Mesothelial cell of epicardium (in vitro differentiated cells): ENCODE measurements at regions not wholly inside any gene's neighbourhood (a gene's known extent, or its start where the extent isn't known, plus 50 kb on each side); places are given as distances from the start of the nearest gene placed in this dataset.

ENCODE experiments used
- DNase-seq, 2 experiments: peaks; one replicate each; pipeline ENCODE4 v3.0.0; 2021; ENCODE audit warnings: low spot score in 2 of 2; ENCODE audit not compliant: unreplicated experiment in 2 of 2
- H3K27ac Mint-ChIP-seq: 2 replicates; pipeline ENCODE4 v1.8.0; 2021; ENCODE audit warnings: mixed read lengths
- H3K27me3 Mint-ChIP-seq: 2 replicates; pipeline ENCODE4 v1.8.0; 2021; ENCODE audit warnings: low read depth, mixed read lengths
- H3K36me3 Mint-ChIP-seq: 2 replicates; pipeline ENCODE4 v1.8.0; 2021; ENCODE audit warnings: mixed read lengths
- H3K4me1 Mint-ChIP-seq: 2 replicates; pipeline ENCODE4 v1.8.0; 2021; ENCODE audit warnings: mixed read lengths
- H3K4me3 Mint-ChIP-seq: 2 replicates; pipeline ENCODE4 v1.8.0; 2021; ENCODE audit warnings: mild to moderate bottlenecking, moderate library complexity, mixed read lengths
- H3K9me3 Mint-ChIP-seq: 2 replicates; pipeline ENCODE4 v1.8.0; 2021; ENCODE audit warnings: mixed read lengths
- CTCF ChIP-seq: fragments of 200-600 bp; sonication (generic); IDR thresholded peaks from one replicate; pipeline ENCODE4 v1.5.0; 2021; ENCODE audit warnings: antibody characterized with exemption; ENCODE audit not compliant: unreplicated experiment

DNA sequence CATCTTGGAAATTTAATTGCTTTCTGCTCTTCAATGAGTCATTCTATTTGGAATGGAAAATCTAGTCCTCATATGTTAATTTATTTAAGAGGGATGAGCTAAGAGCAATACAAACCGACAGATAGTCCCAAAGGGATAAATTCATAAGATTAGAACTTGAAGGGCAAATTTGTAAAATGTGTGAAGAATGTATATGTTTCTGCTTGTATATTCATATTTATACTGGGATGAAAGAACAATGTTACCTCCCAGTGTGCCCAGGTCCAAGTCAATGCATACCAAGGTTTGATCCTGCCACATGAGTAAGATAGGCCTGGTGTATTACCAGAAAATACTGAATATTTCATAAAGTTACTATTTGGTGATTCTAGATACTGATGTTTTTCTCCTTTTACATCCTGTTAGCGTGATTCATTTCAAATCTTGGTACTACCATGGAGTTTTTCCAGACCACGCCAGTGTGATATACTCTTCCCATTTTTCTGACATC lies 255.6 kb upstream of the SEMA6D start:
- Mint-ChIP-seq H3K27ac (no peak overlapping the region), H3K36me3 (peaks cover 3% of the 10 kb centered on the region), H3K4me1 (peaks cover 16% of the 10 kb centered on the region), H3K4me3 (no peak overlapping the region), H3K27me3 (no peaks in the 10 kb centered on the region), H3K9me3 (peaks cover 18% of the 10 kb centered on the region)
- DNase-seq = no peak
- no peak for TF ChIP-seq CTCF

DNA sequence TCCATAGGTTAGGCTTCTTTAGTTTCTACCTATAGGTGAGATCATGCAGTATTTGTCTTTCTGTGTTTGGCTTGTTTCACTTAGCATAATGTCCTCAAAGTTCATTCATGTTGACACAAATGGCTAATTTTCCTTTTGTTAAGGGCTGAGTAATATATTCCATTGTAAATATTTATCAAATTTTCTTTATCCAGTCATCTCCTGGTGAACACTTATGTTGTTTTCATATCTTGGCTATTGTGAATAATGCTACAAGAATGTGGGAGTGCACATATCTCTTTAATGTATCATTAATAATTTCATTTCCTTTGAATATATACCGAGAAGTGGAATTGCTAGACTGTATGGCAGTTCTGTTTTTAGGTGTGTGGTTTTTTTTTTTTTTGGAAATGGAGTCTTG lies 250.9 kb upstream of the SEMA6D start:
- no peak for TF ChIP-seq CTCF
- no peaks in the 10 kb centered on the region for H3K36me3 Mint-ChIP-seq
- no peak overlapping the region for H3K27ac Mint-ChIP-seq
- no peak overlapping the region for H3K4me3 Mint-ChIP-seq
- no peaks in the 10 kb centered on the region for H3K27me3 Mint-ChIP-seq
- H3K9me3 Mint-ChIP-seq = peaks cover 11% of the 10 kb centered on the region
- DNase-seq = no peak
- H3K4me1 Mint-ChIP-seq = peaks cover 18% of the 10 kb centered on the region

- no peak for TF ChIP-seq CTCF
- no peak for DNase-seq
- Mint-ChIP-seq H3K4me3 (no peak overlapping the region), H3K36me3 (no peaks in the 10 kb centered on the region), H3K4me1 (peaks cover 8% of the 10 kb centered on the region), H3K9me3 (peaks cover 4% of the 10 kb centered on the region), H3K27ac (no peak overlapping the region), H3K27me3 (no peaks in the 10 kb centered on the region)
Observed at GRCh38 chr15:47470983-47471382, 246.3 kb upstream of the SEMA6D start.

DNA sequence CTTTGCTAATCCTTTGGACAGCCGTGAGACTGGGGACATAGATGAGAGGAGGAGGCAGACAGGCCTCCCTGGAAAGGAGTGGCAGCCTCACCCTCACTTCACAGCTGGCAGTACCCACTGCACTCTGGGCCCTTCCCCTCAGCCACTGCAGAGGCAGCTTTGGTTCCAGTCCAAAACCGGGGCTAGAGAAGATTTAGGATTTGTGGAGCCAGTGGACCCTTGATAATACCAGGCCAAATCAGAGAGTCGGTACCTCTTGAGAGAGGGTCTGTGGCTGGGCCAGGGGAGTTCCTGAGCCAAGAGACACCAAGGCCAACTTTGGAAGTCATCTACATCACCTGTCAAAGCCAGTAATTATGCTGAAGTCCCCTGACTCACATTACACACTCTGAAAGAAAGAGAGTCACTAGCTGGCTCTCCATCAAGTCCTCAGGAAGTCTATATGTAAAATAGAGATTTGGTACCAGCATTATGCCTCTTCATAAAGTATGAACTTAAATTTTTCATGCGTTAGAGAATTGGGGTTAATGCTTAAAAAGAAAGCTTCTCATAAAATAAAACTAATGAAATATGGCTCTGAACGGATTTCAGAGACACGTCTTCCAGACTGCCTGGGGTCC lies 244.1 kb upstream of the SEMA6D start:
- H3K27me3 Mint-ChIP-seq = no peaks in the 10 kb centered on the region
- peaks cover 2% of the 10 kb centered on the region for H3K9me3 Mint-ChIP-seq

GRCh38 chr15:47473832-47474231 lies 243.5 kb upstream of the SEMA6D start:
- H3K36me3 Mint-ChIP-seq = no peaks in the 10 kb centered on the region
- no peak for DNase-seq
- H3K9me3 Mint-ChIP-seq = peaks cover 8% of the 10 kb centered on the region
- peaks cover 17% of the 10 kb centered on the region for H3K4me1 Mint-ChIP-seq
- TF ChIP-seq CTCF = no peak
- peak overlapping the region; percentile 92 for H3K27ac Mint-ChIP-seq
- no peaks in the 10 kb centered on the region for H3K27me3 Mint-ChIP-seq
- no peak overlapping the region for H3K4me3 Mint-ChIP-seq

More for the DNA sequence above, 244.1 kb upstream of the SEMA6D start:
- no peak for TF ChIP-seq CTCF
- peaks cover 17% of the 10 kb centered on the region for H3K4me1 Mint-ChIP-seq
- peak overlapping the region; percentile 92 for H3K27ac Mint-ChIP-seq
- DNase-seq = no peak
- no peak overlapping the region for H3K4me3 Mint-ChIP-seq
- no peaks in the 10 kb centered on the region for H3K36me3 Mint-ChIP-seq
